ENCODE measurements at regions not wholly inside any gene's neighbourhood (a gene's known extent, or its start where the extent isn't known, plus 50 kb on each side); places are given as distances from the start of the nearest gene placed in this dataset.
"Not testable (repeated sequence)": the region's sequence is repeated elsewhere in the genome, so short reads cannot be mapped to it uniquely, and the experiment has no call there.

GRCh38 chr1:189726806-189727205 is 750.9 kb downstream of the BRINP3 start:
- no peak for DNase-seq

DNA sequence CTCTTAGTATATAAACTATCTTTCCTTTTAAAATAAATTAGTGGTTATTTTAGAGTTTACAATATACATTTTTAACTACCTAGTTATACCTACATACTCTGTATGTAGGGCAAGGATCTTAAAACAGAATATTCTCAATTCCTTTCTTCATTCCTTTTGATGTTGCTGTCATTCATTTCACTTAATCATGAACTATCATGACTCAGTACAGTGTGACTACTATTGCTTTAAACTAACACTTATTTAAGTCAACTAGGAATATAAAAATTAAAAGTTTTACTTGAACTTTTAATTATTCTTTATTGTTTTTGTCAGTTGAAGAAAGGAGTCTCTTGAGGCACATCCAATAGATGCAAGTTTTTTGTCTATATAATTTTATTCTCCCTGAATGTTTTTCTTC is 726.4 kb downstream of the BRINP3 start:
- no peak for DNase-seq

GRCh38 chr1:189752461-189752995 is 725.1 kb downstream of the BRINP3 start:
- no peak for DNase-seq

DNA sequence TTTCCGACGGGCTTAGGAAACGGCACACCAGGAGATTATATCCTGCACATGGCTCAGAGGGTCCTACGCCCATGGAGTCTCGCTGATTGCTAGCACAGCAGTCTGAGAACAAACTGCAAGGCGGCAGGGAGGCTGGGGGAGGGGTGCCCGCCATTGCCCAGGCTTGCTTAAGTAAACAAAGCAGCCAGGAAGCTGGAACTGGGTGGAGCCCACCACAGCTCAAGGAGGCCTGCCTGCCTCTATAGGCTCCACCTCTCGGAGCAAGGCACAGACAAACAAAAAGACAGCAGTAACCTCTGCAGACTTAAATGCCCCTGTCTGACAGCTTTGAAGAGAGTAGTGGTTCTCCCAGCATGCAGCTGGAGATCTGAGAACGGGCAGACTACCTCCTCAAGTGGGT is 722.6 kb downstream of the BRINP3 start:
- DNase-seq: not testable (repeated sequence)

- DNase-seq: no peak
Measured at GRCh38 chr1:189764391-189765320, 713.0 kb downstream of the BRINP3 start.

DNA sequence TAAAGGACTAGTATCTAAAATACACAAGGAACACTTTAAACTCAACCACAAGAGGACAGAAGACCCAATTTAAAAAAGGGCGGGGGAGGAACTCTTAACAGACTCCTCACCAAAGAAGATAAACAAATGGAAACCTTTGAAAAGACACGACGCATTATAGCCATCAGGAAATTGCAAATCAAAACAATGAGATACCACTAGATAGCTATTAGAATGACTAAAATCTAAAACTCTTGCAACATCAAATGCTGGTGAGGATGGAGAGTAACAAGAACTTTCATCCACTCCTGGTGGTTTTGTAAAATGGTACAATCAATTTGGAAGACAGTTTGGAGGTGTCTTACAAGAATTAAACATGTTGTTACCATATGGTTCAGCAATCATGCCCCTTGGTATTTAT is 708.2 kb downstream of the BRINP3 start:
- DNase-seq: no peak

- DNase-seq: no peak
Measured at GRCh38 chr1:189774721-189775287, 702.9 kb downstream of the BRINP3 start.

GRCh38 chr1:189775343-189775742 is 702.3 kb downstream of the BRINP3 start:
- no peak for DNase-seq

DNA sequence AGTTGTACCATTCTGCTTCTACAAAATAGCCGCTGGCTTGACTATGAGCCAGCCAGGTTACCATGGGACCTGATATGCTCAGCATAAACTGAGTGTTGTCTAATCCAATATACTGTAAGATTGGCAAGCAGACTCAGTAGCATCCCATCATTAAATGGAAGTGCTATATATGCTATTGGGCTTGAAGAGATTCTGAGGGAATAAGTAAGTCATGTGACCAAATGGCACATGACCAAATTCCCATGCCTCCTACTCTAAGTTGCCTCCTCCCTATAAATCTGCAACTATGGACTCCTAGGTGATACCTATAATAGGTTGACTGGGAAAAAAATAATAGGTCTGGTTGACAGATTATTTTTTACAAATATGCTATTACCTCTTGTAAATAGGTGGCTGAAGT is 698.6 kb downstream of the BRINP3 start:
- DNase-seq: no peak

GRCh38 chr1:189782295-189782694 is 695.4 kb downstream of the BRINP3 start:
- DNase-seq: no peak

DNA sequence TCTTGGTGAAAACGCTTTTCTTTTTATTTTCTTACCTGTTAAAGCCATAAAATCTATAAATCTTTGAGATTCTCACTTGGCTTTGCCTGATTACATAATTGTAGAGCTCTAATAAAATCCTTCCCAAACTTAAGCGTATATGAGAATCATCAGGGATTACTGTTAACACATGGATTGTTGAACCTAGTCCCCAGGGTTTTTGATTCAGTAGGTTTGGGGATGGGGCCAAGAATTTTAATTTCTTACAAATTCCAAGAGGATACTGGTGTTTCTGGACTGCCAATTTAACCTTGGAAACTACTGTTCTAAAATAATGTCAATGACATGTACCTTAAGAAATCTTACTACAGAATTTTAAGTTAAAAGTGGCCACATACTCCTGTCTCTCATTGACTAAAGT is 694.2 kb downstream of the BRINP3 start:
- DNase-seq: no peak

DNA sequence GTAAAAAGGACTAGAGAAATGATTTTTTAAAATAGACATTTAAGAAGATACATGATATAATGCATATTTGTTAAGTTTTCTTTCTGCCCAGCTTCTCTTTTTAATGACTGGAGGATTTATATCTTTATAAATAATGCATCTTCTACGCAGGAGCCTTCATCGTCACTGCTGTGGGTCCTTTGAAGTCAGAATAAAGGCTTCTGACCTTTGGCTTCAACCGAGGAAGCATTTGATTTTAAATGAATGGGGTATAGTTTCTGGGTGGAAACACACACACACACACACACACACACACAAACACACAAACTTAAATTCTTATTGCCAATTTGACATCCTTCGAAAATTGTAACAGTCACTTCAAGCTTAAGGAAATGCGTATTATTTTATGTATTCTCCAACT is 690.9 kb downstream of the BRINP3 start:
- no peak for DNase-seq

GRCh38 chr1:189787201-189787600 is 690.5 kb downstream of the BRINP3 start:
- DNase-seq: no peak

DNA sequence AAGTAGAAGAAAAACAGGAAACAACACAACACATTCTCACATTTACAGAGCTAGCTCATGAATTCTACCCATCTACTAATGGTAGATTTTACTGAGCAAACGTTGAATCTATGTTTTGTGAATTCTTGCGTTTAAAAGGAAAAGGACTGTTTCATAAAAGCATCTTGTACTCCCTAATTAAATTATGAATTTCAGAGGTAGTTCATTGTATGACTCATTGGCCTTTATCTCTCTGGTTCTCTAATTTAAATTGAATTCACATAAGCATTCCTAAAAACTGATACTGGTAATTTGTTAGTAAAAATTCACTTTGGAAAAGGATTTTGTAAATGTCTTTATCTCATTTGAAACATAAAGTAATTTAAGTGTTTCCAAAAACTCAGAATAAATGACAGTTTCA is 687.3 kb downstream of the BRINP3 start:
- DNase-seq: no peak

DNA sequence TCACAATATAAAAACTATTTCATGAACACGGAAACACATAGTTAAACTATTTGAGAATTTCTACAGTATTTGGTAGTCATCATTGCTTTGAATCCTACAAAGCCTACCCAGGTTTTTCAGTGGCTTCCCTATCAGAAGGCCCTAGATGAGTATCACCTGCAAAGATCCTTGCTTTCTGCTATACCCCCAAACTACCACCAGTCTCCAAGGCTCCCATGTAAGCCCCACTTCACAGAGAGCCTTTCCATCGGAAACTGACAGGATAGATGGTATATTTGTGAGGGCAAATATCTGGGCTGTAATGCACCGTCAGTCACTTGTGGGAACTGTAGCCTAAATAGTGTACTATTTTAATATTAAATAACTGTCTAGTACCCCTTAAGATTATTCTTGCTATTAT is 674.3 kb downstream of the BRINP3 start:
- DNase-seq: no peak

- DNase-seq: no peak
Measured at GRCh38 chr1:189804352-189804751, 673.3 kb downstream of the BRINP3 start.

DNA sequence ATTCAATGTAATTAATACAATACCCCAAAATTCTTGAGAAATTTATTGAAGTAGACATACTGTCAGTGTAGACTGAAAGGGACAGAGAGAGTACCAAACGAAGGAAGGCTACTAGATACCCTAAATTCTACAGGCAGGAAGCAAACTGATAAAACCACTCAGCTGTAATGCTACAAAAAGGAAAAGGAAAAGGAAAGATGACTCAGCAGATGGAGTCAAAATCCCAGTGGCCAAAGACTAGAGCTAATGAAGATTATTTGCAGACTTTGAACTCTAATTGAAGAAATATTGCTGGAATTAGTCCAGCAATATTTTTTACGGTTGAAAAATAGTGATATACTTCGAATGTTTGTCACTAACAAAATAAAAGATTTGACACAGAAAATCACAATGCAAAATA is 671.9 kb downstream of the BRINP3 start:
- no peak for DNase-seq

DNA sequence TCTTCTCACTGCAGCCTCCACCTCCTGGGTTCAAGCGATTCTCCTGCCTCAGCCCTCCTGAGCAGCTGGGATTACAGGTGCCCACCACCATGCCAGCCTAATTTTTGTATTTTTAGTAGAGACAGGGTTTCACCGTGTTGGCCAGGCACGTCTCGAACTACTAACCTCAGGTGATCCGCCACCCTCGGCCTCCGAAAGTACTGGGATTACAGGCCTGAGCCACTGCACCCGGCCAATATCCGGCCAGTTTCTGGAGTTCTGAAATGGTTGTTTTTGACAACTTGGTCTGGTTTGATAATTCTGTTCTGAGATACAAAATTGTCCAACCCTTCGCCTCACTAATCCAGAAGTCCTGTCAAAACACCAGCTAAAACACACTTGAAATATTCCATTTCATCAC is 667.0 kb downstream of the BRINP3 start:
- DNase-seq: not testable (repeated sequence)

- DNase-seq: no peak
Measured at GRCh38 chr1:189811960-189812359, 665.7 kb downstream of the BRINP3 start.

GRCh38 chr1:189816558-189816957 is 661.1 kb downstream of the BRINP3 start:
- no peak for DNase-seq

- DNase-seq: no peak
Measured at GRCh38 chr1:189819751-189820150, 657.9 kb downstream of the BRINP3 start.

- DNase-seq: no peak
Measured at GRCh38 chr1:189821833-189822232, 655.8 kb downstream of the BRINP3 start.

- no peak for DNase-seq
Measured at GRCh38 chr1:189834813-189835212, 642.9 kb downstream of the BRINP3 start.

GRCh38 chr1:189847613-189848012 is 630.1 kb downstream of the BRINP3 start:
- DNase-seq: no peak
